Kidney capillary endothelial cell (primary cell): ENCODE measurements at regions not wholly inside any gene's neighbourhood (a gene's known extent, or its start where the extent isn't known, plus 50 kb on each side); places are given as distances from the start of the nearest gene placed in this dataset.

Source experiments
- DNase-seq: peaks from one replicate; pipeline ENCODE4 v3.0.0-alpha.2; 2018; ENCODE audit warnings: low spot score

- DNase-seq = no peak
Measured at GRCh38 chr22:48233586-48233985, 1471.1 kb downstream of the TBC1D22A start.

- DNase-seq = no peak
Measured at GRCh38 chr22:48228468-48228867, 1466.0 kb downstream of the TBC1D22A start.

GRCh38 chr22:48227341-48228018, 1465.0 kb downstream of the TBC1D22A start:
- DNase-seq = no peak

GRCh38 chr22:48226026-48227013, 1463.9 kb downstream of the TBC1D22A start:
- no peak for DNase-seq

GRCh38 chr22:48224332-48224731, 1461.9 kb downstream of the TBC1D22A start:
- no peak for DNase-seq

GRCh38 chr22:48223488-48224190, 1461.2 kb downstream of the TBC1D22A start:
- DNase-seq = no peak

- DNase-seq = no peak
Measured at GRCh38 chr22:48222742-48223487, 1460.5 kb downstream of the TBC1D22A start.

- no peak for DNase-seq
Measured at GRCh38 chr22:48218889-48219420, 1456.5 kb downstream of the TBC1D22A start.

GRCh38 chr22:48217596-48217995, 1455.1 kb downstream of the TBC1D22A start:
- DNase-seq = no peak

- no peak for DNase-seq
Measured at GRCh38 chr22:48212727-48213126, 1450.3 kb downstream of the TBC1D22A start.

GRCh38 chr22:48210812-48211211, 1448.4 kb downstream of the TBC1D22A start:
- DNase-seq = no peak

GRCh38 chr22:48210198-48210580, 1447.7 kb downstream of the TBC1D22A start:
- no peak for DNase-seq

GRCh38 chr22:48209473-48210197, 1447.2 kb downstream of the TBC1D22A start:
- no peak for DNase-seq

- DNase-seq = no peak
Measured at GRCh38 chr22:48208894-48209293, 1446.4 kb downstream of the TBC1D22A start.

- no peak for DNase-seq
Measured at GRCh38 chr22:48207919-48208535, 1445.6 kb downstream of the TBC1D22A start.

- DNase-seq = no peak
Measured at GRCh38 chr22:48205790-48206189, 1443.3 kb downstream of the TBC1D22A start.

- DNase-seq = no peak
Measured at GRCh38 chr22:48205161-48205560, 1442.7 kb downstream of the TBC1D22A start.

- DNase-seq = no peak
Measured at GRCh38 chr22:48204296-48204695, 1441.8 kb downstream of the TBC1D22A start.

GRCh38 chr22:48199667-48200066, 1437.2 kb downstream of the TBC1D22A start:
- no peak for DNase-seq
